IMR-90 (cell line): ENCODE measurements at regions not wholly inside any gene's neighbourhood (a gene's known extent, or its start where the extent isn't known, plus 50 kb on each side); places are given as distances from the start of the nearest gene placed in this dataset.

ENCODE experiments used
- ATAC-seq: fragments of 200-7000 bp; cut with Tn5 transposase; 2 replicates; pipeline ENCODE4 v1.9.1; 2020; ENCODE audit warnings: low read depth, mild to moderate bottlenecking, moderate library complexity
- BruUV-seq: library from RNA; stranded (reverse); fragments of 400-500 nt; replicated peaks from 2 replicates; lab custom pipeline; 2021; lab: Mats Ljungman, UMichigan
- CTCF ChIA-PET: fragments of 300-600 bp; formaldehyde crosslinking; extraction: SDS; loops from one replicate; lab custom pipeline; 2021; ENCODE audit warnings: antibody characterized with exemption; lab: Yijun Ruan, JAX
- POLR2A ChIA-PET: fragments of 300-600 bp; sonication (Branson Sonifier 250); formaldehyde crosslinking; loops from one replicate; lab custom pipeline; 2022; ENCODE audit warnings: antibody characterized with exemption; ENCODE audit not compliant: unreplicated experiment; lab: Charles Lee
- DNase-seq: peaks from one replicate; pipeline ENCODE4 v3.0.0; 2013
- H2AFZ ChIP-seq: replicated peaks from 2 replicates; pipeline ENCODE3; 2013; ENCODE audit warnings: low read length, mild to moderate bottlenecking; ENCODE audit not compliant: poor library complexity
- H2AK5ac ChIP-seq: 2 replicates; pipeline ENCODE4 v1.6.1; 2013; ENCODE audit warnings: low read depth, low read length, inconsistent platforms
- H2AK9ac ChIP-seq: replicated peaks from 2 replicates; pipeline ENCODE3; 2013; ENCODE audit warnings: mild to moderate bottlenecking, low read depth, low read length, moderate library complexity; ENCODE audit not compliant: poor library complexity
- H2BK120ac ChIP-seq: 2 replicates; pipeline ENCODE4 v1.6.1; 2013; ENCODE audit warnings: low read depth, low read length, inconsistent platforms
- H2BK15ac ChIP-seq: 3 replicates; pipeline ENCODE4 v1.6.1; 2013; ENCODE audit warnings: low read depth, low read length, inconsistent platforms
- H2BK20ac ChIP-seq: 2 replicates; pipeline ENCODE4 v1.6.1; 2013; ENCODE audit warnings: low read depth, mild to moderate bottlenecking, inconsistent platforms, low read length, moderate library complexity
- H2BK5ac ChIP-seq: 2 replicates; pipeline ENCODE4 v1.6.1; 2013; ENCODE audit warnings: mild to moderate bottlenecking, low read depth, low read length, inconsistent platforms; ENCODE audit not compliant: poor library complexity, severe bottlenecking
- H3K14ac ChIP-seq: replicated peaks from 2 replicates; pipeline ENCODE4 v1.6.1; 2013; ENCODE audit warnings: low read depth, low read length, inconsistent platforms
- H3K18ac ChIP-seq: 2 replicates; pipeline ENCODE4 v1.6.1; 2013; ENCODE audit warnings: low read depth, low read length, control low read depth
- H3K23ac ChIP-seq: 2 replicates; pipeline ENCODE4 v1.6.1; 2013; ENCODE audit warnings: low read depth, low read length, inconsistent platforms
- H3K27ac ChIP-seq: 2 replicates; pipeline ENCODE4 v1.5.1; 2013; ENCODE audit warnings: mild to moderate bottlenecking, control low read depth, low read length; ENCODE audit not compliant: insufficient read depth
- H3K27me3 ChIP-seq: 2 replicates; pipeline ENCODE4 v1.6.1; 2013; ENCODE audit warnings: low read length; ENCODE audit not compliant: control insufficient read depth, insufficient read depth
- H3K36me3 ChIP-seq: 2 replicates; pipeline ENCODE4 v1.6.1; 2013; ENCODE audit warnings: low read length, mixed read lengths; ENCODE audit not compliant: control insufficient read depth, insufficient read depth
- H3K4ac ChIP-seq: 2 replicates; pipeline ENCODE4 v1.6.1; 2013; ENCODE audit warnings: low read depth, low read length, inconsistent platforms
- H3K4me1 ChIP-seq: 2 replicates; pipeline ENCODE4 v1.6.1; 2013; ENCODE audit warnings: low read length, mixed read lengths; ENCODE audit not compliant: control insufficient read depth, insufficient read depth
- H3K4me2 ChIP-seq: 2 replicates; pipeline ENCODE4 v1.6.1; 2013; ENCODE audit warnings: low read depth, mild to moderate bottlenecking, control low read depth, low read length, moderate library complexity
- H3K4me3 ChIP-seq: 2 replicates; pipeline ENCODE4 v1.5.1; 2013; ENCODE audit warnings: low read depth, mild to moderate bottlenecking, control low read depth, low read length, moderate library complexity; ENCODE audit not compliant: insufficient read depth
- H3K56ac ChIP-seq: 2 replicates; pipeline ENCODE4 v1.6.1; 2013; ENCODE audit warnings: low read length, inconsistent platforms; ENCODE audit not compliant: insufficient read depth; ENCODE audit errors: extremely low read depth
- H3K79me1 ChIP-seq, 2 experiments: 2 replicates each; pipeline ENCODE4 v1.6.1; 2013; ENCODE audit warnings: low read length in 2 of 2, inconsistent platforms in 1 of 2, low read depth in 1 of 2
- H3K9ac ChIP-seq: 2 replicates; pipeline ENCODE4 v1.6.1; 2013; ENCODE audit warnings: low read depth, low read length, control low read depth
- H3K9me1 ChIP-seq: 2 replicates; pipeline ENCODE4 v1.6.1; 2013; ENCODE audit warnings: low read length, inconsistent platforms; ENCODE audit not compliant: insufficient read depth
- H3K9me3 ChIP-seq: 2 replicates; pipeline ENCODE4 v1.6.1; 2013; ENCODE audit warnings: low read length; ENCODE audit not compliant: control insufficient read depth, insufficient read depth
- H4K20me1 ChIP-seq: 2 replicates; pipeline ENCODE4 v1.6.1; 2013; ENCODE audit warnings: low read length, inconsistent platforms; ENCODE audit not compliant: insufficient read depth
- H4K5ac ChIP-seq: 2 replicates; pipeline ENCODE4 v1.6.1; 2013; ENCODE audit warnings: mild to moderate bottlenecking, low read depth, low read length, control low read depth
- H4K8ac ChIP-seq, 2 experiments: 2 replicates each; pipeline ENCODE4 v1.6.1; 2013; ENCODE audit warnings: low read depth in 2 of 2, low read length in 2 of 2, control low read depth in 1 of 2, inconsistent platforms in 1 of 2
- H4K91ac ChIP-seq: 2 replicates; pipeline ENCODE4 v1.6.1; 2013; ENCODE audit warnings: low read depth, low read length, inconsistent platforms; ENCODE audit not compliant: insufficient read depth
- CEBPB ChIP-seq: IDR thresholded peaks from 2 replicates; pipeline ENCODE4 v1.6.1; 2012; ENCODE audit warnings: low read depth, low read length, improper control_type of control experiment
- CHD1 ChIP-seq: IDR thresholded peaks from 2 replicates; pipeline ENCODE4 v1.6.1; 2012; ENCODE audit warnings: low read depth, low read length, improper control_type of control experiment
- FOS ChIP-seq: fragments of 150-350 bp; IDR thresholded peaks from 2 replicates; pipeline ENCODE4 v1.6.1; 2016; ENCODE audit warnings: low read depth, low read length
- MAFK ChIP-seq: IDR thresholded peaks from 2 replicates; pipeline ENCODE4 v1.6.1; 2012; ENCODE audit warnings: low read depth, low read length, improper control_type of control experiment
- MAZ ChIP-seq: IDR thresholded peaks from 2 replicates; pipeline ENCODE4 v1.6.1; 2012; ENCODE audit warnings: low read depth, mild to moderate bottlenecking, low read length, improper control_type of control experiment, moderate library complexity, borderline replicate concordance
- MXI1 ChIP-seq: IDR thresholded peaks from 2 replicates; pipeline ENCODE4 v1.6.1; 2012; ENCODE audit warnings: low read depth, mild to moderate bottlenecking, low read length, moderate library complexity, borderline replicate concordance
- NFE2L2 ChIP-seq: fragments of 150-350 bp; IDR thresholded peaks from 2 replicates; pipeline ENCODE4 v1.6.1; 2016; ENCODE audit warnings: low read depth, mild to moderate bottlenecking, low read length
- POLR2A ChIP-seq: IDR thresholded peaks from 2 replicates; pipeline ENCODE4 v1.6.1; 2012; ENCODE audit warnings: mild to moderate bottlenecking, low read depth, low read length
- RAD21 ChIP-seq: IDR thresholded peaks from 2 replicates; pipeline ENCODE4 v1.6.1; 2012; ENCODE audit warnings: low read length, improper control_type of control experiment
- RCOR1 ChIP-seq: IDR thresholded peaks from 2 replicates; pipeline ENCODE4 v1.6.1; 2012; ENCODE audit warnings: mild to moderate bottlenecking, low read length, improper control_type of control experiment; ENCODE audit not compliant: insufficient replicate concordance
- SMC3 ChIP-seq: fragments of 150-350 bp; IDR thresholded peaks from 2 replicates; pipeline ENCODE4 v1.6.1; 2016; ENCODE audit warnings: low read depth, mild to moderate bottlenecking, antibody characterized with exemption, low read length, moderate library complexity
- WGBS, 2 experiments: methylation state at CpG; one replicate each; pipeline versions ENCODE4 v1.1.5 to v1.1.7; 2013; ENCODE audit warnings: missing lambda C conversion rate in 2 of 2; ENCODE audit not compliant: insufficient read length in 1 of 2; ENCODE audit errors: extremely low coverage in 2 of 2; 5-methylcytosine and 5-hydroxymethylcytosine counted together
- dilution Hi-C: fragments of 300-500 bp; cut with HindIII; formaldehyde crosslinking; loops from one replicate; pipeline ENCODE4 v1.14.3; 2018; ENCODE audit warnings: low sequenced_read_pairs; ENCODE audit not compliant: unreplicated experiment
- in situ Hi-C: fragments of 300-500 bp; cut with MboI; formaldehyde crosslinking; loops from 3 replicates; pipeline ENCODE4 v1.14.3; 2019; ENCODE audit warnings: low sequenced_read_pairs, inconsistent platforms, mixed read lengths
- intact Hi-C: fragments of 100-400 bp; cut with micrococcal nuclease; formaldehyde crosslinking; loops from 2 replicates; pipeline ENCODE4 v1.10.0; 2022
- TF ChIP-seq, protein P1 (sequence below): conservative IDR thresholded peaks from 2 replicates; pipeline ENCODE4 v1.5.1; 2012; ENCODE audit warnings: mild to moderate bottlenecking, low read depth, low read length, improper control_type of control experiment
- TF ChIP-seq, protein P2 (sequence below): fragments of 150-350 bp; IDR thresholded peaks from 2 replicates; pipeline ENCODE4 v1.6.1; 2016; ENCODE audit warnings: low read depth, mild to moderate bottlenecking, low read length, moderate library complexity, borderline replicate concordance
- TF ChIP-seq, protein P3 (sequence below): fragments of 150-350 bp; IDR thresholded peaks from 2 replicates; pipeline ENCODE4 v1.6.1; 2017; ENCODE audit warnings: mild to moderate bottlenecking, antibody characterized with exemption, low read length, low read depth

DNA sequence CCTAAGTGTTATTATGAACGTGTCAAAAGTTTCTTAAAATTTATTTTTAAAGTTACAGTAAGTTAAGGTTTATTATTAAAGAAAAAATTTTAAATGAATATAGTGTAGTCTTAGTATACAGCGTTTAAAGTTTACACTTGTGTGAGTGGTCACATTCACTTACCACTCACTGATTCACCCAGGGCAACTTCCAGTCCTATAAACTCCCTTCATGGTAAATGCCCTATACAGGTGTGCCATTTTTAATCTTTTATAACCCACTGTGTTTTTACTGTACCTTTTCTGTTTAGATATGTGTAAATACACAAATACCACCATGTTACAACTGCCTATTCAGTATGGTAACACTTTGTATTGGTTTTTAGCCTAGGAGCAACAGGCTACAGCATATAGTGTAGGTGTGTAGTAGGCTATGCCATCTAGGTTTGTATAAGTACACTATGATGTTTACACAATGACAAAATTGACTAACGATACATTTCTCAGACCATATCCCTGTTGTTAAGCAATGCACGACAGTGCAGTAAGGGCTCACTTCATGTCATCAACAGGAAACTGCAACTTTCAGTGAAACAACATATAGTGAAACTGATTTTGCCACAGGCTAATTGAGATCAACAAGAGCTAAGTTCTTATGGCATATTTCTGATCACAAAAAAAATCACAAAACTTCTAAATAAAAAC lies 112.0 kb upstream of the TMCC3 start:
- Histone ChIP-seq H3K14ac (no peak overlapping the region), H3K4me1 (no peaks in the 10 kb centered on the region), H3K23ac (no peak overlapping the region), H4K20me1 (no peaks in the 10 kb centered on the region), H3K56ac (no peak overlapping the region), H2BK120ac (no peak overlapping the region), H3K4ac (no peak overlapping the region), H2BK5ac (no peak overlapping the region), H3K27ac (no peak overlapping the region), H4K91ac (no peak overlapping the region), H2BK20ac (no peak overlapping the region), H3K9ac (no peak overlapping the region), H3K4me3 (no peak overlapping the region), H2AK5ac (no peak overlapping the region), H4K8ac (no peak overlapping the region), H2AFZ (no peak overlapping the region), H2BK15ac (no peak overlapping the region), H3K9me3 (no peaks in the 10 kb centered on the region), H2AK9ac (no peak overlapping the region), H4K5ac (no peak overlapping the region), H3K79me1 (no peaks in the 10 kb centered on the region), H3K9me1 (no peaks in the 10 kb centered on the region), H3K4me2 (no peak overlapping the region), H3K18ac (no peak overlapping the region), H3K27me3 (peaks cover 5% of the 10 kb centered on the region), H3K36me3 (no peaks in the 10 kb centered on the region)
- no TSS peak for BruUV-seq
- dilution Hi-C loops (no loop called here), in situ Hi-C loops (loop anchor here (25.0 kb wide), 1 partner anchor 625 kb away; the partner anchor contains the start of gene PLXNC1), intact Hi-C loops (loop anchor here (5.0 to 10.0 kb wide), 3 partner anchors 160 to 618 kb away; partner anchors contain the start of gene PLXNC1)
- whole genome bisulfite sequencing, 2 experiments: 71% methylated on average over 1 of the region's 4 CpGs; no CpG with 5 or more reads in 1 of the 2 experiments
- ChIA-PET POLR2A (no interaction called here), CTCF (interaction anchor here (1.2 kb wide), 1 partner anchor 15 kb away, joined by 3 read pairs; no protein-coding TSS in a partner anchor)
- DNase-seq (no peak), ATAC-seq (no peak)
- TF ChIP-seq MAZ: no peak
- TF ChIP-seq, protein P1, sequence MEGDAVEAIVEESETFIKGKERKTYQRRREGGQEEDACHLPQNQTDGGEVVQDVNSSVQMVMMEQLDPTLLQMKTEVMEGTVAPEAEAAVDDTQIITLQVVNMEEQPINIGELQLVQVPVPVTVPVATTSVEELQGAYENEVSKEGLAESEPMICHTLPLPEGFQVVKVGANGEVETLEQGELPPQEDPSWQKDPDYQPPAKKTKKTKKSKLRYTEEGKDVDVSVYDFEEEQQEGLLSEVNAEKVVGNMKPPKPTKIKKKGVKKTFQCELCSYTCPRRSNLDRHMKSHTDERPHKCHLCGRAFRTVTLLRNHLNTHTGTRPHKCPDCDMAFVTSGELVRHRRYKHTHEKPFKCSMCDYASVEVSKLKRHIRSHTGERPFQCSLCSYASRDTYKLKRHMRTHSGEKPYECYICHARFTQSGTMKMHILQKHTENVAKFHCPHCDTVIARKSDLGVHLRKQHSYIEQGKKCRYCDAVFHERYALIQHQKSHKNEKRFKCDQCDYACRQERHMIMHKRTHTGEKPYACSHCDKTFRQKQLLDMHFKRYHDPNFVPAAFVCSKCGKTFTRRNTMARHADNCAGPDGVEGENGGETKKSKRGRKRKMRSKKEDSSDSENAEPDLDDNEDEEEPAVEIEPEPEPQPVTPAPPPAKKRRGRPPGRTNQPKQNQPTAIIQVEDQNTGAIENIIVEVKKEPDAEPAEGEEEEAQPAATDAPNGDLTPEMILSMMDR: no peak
- no peak for TF ChIP-seq FOS
- no peak for TF ChIP-seq CEBPB
- TF ChIP-seq SMC3: no peak
- no peak for TF ChIP-seq POLR2A
- TF ChIP-seq RAD21: no peak
- TF ChIP-seq MXI1: no peak
- TF ChIP-seq NFE2L2: no peak
- no peak for TF ChIP-seq RCOR1
- TF ChIP-seq CHD1: no peak
- TF ChIP-seq, protein P2, sequence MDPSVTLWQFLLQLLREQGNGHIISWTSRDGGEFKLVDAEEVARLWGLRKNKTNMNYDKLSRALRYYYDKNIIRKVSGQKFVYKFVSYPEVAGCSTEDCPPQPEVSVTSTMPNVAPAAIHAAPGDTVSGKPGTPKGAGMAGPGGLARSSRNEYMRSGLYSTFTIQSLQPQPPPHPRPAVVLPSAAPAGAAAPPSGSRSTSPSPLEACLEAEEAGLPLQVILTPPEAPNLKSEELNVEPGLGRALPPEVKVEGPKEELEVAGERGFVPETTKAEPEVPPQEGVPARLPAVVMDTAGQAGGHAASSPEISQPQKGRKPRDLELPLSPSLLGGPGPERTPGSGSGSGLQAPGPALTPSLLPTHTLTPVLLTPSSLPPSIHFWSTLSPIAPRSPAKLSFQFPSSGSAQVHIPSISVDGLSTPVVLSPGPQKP: no peak
- TF ChIP-seq, protein P3, sequence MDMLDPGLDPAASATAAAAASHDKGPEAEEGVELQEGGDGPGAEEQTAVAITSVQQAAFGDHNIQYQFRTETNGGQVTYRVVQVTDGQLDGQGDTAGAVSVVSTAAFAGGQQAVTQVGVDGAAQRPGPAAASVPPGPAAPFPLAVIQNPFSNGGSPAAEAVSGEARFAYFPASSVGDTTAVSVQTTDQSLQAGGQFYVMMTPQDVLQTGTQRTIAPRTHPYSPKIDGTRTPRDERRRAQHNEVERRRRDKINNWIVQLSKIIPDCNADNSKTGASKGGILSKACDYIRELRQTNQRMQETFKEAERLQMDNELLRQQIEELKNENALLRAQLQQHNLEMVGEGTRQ: no peak
- TF ChIP-seq MAFK: no peak
